H1 (cell line): ENCODE measurements at regions not wholly inside any gene's neighbourhood (a gene's known extent, or its start where the extent isn't known, plus 50 kb on each side); places are given as distances from the start of the nearest gene placed in this dataset.

Experiments
- CBX5 ChIP-seq: fragments of 300-800, 300-1000 bp; sonication (generic); IDR thresholded peaks from 2 replicates; pipeline ENCODE4 v1.7.1; 2016; ENCODE audit warnings: antibody characterized with exemption, low read length, low read depth
- JUN ChIP-seq: IDR thresholded peaks from 2 replicates; pipeline ENCODE4 v1.6.1; 2011; ENCODE audit warnings: low read depth, mild to moderate bottlenecking, improper control_type of control experiment, low read length
- MAFK ChIP-seq: IDR thresholded peaks from 2 replicates; pipeline ENCODE4 v1.6.1; 2012; ENCODE audit warnings: low read depth, mild to moderate bottlenecking, improper control_type of control experiment, low read length
- NRF1 ChIP-seq: IDR thresholded peaks from 2 replicates; pipeline ENCODE4 v1.6.1; 2011; ENCODE audit warnings: mild to moderate bottlenecking, low read depth, low read length, improper control_type of control experiment
- TAF7 ChIP-seq: optimal IDR thresholded peaks from 2 replicates; pipeline ENCODE3; 2011; ENCODE audit warnings: low read depth, mild to moderate bottlenecking, inconsistent platforms, low read length, moderate library complexity, borderline replicate concordance
- USF2 ChIP-seq: IDR thresholded peaks from 2 replicates; pipeline ENCODE4 v1.6.1; 2011; ENCODE audit warnings: low read length, improper control_type of control experiment

- no peak for TF ChIP-seq MAFK
- TF ChIP-seq CBX5 = no peak
- no peak for TF ChIP-seq TAF7
- TF ChIP-seq USF2 = no peak
- no peak for TF ChIP-seq NRF1
- TF ChIP-seq JUN = no peak
These were observed 689.7 kb upstream of the PHF14 start (continued) for GRCh38 chr7:10284001-10284400.
